Embryonic facial prominence (tissue), 1 donor: ENCODE measurements at regions not wholly inside any gene's neighbourhood (a gene's known extent, or its start where the extent isn't known, plus 50 kb on each side); places are given as distances from the start of the nearest gene placed in this dataset.
"Not testable (repeated sequence)": the region's sequence is repeated elsewhere in the genome, so short reads cannot be mapped to it uniquely, and the experiment has no call there.

Experiments
- DNase-seq: peaks from one replicate; pipeline ENCODE4 v3.0.0-alpha.2; 2016; ENCODE audit errors: extremely low spot score

DNA sequence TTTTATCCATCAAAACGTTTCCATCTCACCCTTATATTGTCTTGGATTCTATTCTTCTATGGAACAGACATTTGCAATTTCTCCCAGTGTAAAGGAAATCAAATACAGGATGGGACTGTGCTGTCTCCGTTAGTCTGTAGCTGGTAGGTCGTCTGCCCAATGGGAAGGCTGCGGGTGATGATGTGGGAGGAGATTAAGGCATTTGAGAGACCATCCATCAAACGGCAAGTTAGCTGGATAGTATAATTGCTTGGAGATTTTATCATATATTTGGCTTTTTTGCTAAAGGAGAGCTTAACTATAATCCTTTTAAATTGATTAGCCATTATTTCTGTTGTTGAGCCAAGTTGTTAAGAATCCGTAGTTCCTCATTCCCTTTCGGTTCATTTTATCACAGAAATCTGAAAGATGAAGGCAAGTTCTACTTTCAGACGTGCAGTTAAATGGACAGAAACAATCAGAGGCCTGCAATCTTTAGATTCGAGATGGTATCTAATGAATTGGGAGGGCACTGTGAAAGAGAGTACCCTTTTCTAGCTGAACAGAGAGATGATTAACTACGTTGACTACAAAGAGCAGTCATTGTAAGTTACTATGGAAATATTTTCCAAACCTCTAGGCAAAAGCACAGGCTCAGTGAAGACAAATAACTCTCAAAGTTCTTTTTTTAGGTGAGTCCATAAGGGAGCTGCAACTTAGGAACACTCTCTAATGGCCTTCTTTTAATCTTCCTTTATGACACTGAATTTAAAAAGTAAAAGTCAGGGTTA is 253.3 kb upstream of the KIAA1217 start:
- no peak for DNase-seq

DNA sequence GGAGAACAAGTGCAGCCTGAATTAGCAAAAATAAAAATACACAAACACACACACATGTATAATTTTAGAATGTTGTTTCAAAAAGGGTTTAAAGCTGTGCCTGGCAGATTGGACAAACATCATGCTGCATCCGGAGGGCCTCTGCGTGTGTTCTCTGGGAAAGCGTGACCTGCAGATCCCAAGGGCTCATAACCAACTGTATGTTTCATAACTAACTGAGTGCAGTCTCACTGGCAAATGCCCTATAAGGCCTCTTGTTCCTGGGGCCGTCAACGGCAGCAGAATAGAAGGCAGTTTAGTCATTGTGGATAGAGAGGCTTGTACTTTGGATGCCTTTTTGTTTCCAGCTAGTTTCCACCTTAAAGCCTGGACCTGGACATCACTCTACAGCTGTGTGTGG is 243.8 kb upstream of the KIAA1217 start:
- DNase-seq: no peak

DNA sequence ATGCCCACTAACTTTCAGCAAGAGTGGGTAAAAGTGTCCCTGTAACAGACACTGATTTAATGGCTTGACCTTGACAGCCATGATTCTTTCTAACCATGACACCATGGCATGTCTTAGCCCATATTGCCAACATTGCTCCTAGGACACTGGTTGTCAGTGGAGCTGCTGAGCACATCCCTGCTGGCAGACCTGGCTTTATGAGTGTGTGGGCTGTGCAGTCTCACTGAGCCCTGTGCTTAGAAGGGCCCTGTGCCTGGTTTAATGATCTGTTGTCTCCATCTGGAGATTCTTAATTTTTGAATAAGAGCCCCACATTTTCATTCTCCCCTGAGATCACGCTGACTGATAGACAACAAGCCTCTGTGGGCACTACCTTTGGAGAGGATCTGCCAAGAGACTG is 243.1 kb upstream of the KIAA1217 start:
- DNase-seq: no peak

DNA sequence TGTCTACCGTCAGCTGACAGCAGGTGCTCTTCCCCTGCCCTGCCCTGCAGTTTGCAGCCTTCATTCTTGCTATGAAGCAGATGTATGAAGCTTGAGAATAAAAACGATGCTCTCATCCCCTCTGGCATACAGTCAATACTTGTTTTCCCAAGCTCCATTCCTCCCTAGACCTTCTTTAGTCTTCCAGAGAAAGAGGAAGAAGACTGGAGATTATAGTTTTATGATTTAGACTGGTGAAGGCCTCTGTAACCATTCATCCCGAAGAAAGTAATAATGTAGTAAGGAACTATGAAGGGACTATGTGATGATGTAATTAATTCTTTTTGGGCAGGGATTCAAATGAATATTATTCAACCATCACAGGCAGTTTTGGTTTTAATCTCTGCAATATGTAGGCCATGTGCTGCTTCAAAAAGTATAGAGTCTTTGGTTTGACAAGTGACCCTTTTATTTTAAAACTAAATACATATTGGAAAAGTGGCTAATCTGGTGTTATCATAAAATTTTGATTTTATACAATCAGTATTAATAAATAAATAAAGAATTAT is 242.4 kb upstream of the KIAA1217 start:
- no peak for DNase-seq

DNA sequence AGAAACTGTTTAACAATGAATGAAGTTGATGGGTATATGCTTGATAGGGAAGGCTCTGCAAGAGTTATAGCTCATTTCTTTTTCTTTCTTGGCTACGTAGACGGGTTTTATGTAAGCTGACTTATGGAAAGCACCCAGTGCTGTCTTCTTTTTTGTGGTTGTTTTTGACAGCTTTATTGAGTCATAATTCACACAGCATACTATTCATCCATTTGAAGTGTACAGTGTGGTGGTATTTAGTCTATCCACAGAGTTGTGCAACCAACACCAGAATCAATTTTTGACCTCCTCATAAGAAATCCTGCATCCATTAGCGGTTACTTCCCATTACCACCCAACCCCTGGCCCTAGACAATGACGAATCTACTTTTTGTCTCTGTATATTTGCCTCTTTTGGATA is 240.6 kb upstream of the KIAA1217 start:
- DNase-seq: no peak

DNA sequence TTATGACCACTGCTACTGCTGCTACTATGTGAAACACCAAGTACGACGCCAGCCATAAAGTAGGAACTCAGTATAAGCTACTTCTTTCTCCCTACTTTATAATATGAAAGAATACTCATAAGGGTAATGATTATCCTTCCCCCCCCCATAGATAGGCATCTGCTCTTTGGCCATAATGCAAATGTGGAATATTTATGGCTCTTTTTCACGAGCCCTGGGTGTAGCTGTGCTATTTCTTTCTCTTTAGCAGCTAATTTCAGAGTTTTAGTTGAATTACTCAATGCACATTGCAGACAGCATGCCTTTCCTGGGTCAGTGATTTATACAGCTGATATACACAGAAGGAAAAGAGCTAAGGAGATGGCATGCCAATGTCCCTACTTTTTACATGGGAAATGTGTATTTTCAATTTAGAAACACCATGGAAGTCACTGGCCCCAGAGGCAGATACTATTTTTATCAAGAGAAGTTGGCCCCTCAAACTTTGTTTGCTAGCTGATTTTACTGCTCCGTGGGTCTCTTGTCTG is 234.1 kb upstream of the KIAA1217 start:
- no peak for DNase-seq

DNA sequence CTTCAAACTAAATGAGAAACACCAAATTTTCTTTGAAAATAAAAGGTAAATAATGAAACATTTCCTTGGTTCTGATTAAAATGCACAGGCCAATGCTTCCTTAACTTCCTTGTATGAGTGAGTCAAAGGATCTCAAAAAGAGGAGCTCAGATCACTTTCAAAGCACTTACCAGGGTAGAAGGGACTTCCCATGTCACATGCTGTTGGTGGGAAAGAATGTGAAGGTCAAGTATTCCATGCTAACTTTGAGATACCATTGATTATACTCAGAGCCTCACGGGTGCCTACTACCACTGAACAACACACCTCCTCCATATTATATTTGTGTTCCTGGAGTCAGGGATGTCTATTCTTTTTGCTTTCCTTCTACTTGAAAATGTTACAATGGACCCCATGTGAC is 233.5 kb upstream of the KIAA1217 start:
- no peak for DNase-seq

DNA sequence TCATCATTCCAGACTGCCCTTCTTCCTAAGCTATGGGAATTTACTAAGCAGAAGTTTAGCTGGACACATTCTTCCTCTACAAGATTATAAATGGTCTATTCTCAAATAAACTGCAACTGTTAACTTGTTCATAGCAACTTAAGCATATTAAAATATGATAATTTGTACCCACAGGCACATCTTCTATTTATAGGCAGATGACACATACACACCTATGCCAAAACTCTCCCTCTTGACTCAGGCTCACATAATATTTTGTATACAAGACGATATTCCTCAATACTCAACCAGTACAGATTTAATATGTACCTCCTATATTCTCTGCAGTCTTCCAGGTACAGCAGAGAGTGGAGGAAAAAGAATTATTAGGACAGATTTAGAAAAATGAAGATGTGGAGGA is 232.7 kb upstream of the KIAA1217 start:
- no peak for DNase-seq

DNA sequence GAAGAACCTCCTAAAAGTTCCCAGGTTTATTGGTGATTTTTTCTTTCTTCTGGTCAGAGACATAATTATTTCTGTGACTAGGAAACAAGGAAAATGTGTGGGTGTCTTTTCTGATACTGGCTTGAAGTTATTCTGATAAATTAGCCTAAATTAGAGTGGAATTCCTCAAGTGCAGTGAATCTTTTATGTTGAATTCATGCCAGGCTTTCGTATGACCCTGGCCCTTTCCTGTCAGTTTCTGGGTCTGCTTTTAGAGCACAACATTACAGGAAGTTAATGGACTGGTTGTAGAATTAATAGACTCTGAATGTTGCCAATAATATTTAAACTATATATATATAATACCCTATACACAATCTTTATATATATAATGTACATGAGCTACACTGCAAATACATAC is 230.6 kb upstream of the KIAA1217 start:
- DNase-seq: no peak

DNA sequence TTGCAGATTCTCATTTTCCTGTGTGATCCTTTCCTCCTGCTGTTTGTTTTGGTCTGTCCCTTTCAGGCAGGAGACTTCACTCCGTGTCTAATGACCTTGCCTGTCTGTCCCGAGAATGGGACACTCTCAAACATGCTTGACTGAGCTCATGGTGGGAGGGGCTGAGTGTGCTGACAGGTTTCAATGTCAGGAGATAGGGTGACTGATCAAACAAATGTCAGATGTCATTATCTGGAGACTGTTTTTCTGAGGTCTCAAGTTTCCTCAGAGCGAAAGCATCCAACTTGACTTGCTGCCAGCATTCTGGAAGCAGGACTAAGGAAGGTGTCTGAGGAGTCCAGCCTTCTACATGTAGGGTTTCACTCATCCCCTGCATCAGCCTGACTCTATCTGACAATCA is 228.8 kb upstream of the KIAA1217 start:
- no peak for DNase-seq

DNA sequence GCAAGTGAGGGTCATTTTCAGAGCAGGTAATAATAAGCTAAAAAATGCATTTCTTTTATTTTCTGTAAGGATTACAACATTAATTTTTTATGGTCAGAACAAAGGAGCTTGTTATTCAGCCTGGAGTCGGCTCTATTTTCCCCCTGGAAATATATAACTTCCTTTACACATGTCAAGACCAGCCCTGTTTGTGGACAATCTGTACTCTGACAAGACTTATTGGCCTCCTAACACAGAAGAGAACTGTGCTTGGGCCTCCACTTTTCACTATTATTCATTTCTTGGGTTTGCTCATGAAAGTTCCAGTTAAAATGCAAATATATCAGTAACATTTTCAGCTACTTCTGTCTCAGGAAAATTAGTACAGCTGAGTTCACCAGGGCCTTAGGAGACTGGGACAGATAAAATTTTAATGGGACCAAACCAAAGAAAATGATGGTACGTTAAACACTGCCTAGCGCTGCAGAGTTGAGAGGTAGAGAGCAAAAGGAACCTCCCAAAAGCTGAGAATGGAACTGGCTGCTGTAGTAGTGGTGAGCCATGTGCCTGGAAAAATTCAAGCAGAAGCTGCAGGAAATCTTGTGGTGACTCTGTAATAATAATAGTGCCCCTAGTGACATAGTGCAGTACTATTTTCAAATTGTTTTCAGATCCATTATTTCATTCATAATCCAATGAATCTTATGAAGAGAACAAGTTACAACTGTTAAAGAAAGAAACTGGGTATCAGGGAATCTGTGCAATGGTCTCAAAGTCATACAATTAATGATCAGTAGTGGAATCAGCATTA is 227.2 kb upstream of the KIAA1217 start:
- no peak for DNase-seq

DNA sequence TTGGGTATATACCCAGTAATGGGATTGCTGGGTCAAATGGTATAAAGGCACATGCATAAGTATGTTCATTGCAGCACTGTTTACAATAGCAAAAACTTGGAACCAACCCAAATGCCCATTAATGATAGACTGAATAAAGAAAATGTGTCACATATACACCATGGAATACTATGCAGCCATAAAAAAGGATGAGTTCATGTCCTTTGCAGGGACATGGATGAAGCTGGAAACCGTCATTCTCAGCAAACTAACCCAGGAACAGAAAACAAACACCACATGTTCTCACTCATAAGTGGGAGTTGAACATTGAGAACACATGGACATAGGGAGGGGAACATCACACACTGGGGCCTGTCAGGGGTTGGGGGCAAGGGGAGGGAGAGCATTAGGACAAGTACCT is 224.5 kb upstream of the KIAA1217 start:
- DNase-seq: not testable (repeated sequence)

DNA sequence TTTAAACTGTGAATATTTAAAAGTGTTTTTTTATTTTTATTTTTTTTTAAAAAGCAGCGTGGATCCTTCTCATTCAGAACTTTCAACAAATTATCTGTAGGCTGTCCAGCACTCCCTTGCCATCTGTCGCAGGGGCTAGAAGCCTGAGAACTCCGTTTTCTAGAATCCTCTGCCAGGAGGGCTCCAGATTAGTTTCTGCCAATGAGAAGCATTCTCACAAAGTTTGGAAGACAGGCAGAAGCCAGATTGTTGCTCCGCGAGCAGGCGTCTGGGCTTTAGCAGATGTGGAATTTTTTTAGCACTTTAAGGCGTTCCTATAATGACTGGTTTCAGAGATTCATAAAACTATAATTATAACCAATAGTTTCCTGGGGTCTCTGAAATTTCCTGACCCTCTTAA is 220.9 kb upstream of the KIAA1217 start:
- DNase-seq: no peak

DNA sequence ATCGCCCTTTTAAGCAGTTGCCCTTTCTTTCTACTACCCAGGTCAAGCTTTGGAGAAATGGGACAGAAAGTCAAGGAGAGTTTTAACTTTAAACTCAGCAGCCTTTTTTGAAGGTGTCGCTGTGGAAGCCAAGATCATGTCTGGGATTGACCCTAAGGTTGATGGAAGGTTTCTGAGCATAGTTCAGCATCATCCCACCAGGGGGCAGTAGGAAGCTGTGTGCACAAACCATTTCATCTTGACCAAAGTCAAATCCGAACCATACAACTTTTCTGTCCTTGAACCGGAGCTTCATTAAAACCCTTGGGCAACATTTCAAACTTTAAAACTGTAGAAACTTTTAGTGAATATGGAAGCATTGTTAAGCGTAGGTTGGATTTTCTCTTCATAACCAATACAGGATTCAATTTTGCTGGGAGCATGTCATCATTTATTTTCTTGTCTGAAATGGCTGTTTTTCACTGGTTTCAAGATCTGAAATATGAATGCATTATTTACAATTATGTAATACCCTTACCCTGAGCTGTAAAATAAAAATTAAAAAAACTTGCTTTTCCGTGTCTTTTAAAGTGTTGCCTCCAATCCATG is 214.4 kb upstream of the KIAA1217 start:
- DNase-seq: peak; percentile 29

DNA sequence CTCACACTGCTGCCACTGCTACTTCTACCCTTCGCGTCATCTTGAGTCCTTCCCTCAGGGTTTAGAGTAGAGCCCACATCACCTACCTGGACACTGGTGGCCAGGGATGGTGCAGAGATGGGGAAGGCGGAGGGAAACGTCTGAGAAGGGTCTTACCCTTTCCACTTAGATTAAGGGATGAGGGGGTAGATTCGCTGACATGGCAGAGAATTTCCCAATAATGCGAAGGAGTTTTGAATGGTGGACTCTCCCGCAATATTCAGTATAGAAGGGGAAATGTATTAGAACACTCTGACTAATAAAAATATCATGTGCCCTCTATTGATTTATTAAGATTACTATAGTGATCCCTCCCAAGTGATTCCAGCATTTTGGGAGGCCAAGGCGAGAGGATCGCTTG is 209.5 kb upstream of the KIAA1217 start:
- no peak for DNase-seq

DNA sequence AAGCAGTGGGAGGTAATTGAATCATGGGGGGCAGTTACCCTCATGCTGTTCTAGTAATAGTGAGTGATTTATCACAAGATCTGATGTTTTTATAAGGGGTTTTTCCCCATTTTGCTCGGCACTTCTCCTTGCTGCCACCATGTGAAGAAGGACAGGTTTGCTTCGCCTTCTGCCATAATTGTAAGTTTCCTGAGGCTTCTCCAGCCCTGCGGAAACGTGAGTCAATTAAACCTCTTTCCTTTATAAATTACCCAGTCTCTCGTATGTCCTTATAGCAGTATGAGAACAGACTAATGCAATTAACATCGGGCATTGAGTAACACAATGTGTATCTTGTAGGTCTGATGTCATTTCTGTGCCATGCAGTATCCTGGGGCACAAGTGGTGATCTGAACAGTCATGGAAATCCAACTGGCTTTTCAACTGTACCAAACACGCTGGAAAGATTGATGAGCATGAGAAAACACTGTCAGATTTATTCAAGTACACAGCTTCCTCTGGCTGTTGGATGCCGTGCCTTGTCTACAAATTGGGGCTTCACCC is 208.6 kb upstream of the KIAA1217 start:
- no peak for DNase-seq

DNA sequence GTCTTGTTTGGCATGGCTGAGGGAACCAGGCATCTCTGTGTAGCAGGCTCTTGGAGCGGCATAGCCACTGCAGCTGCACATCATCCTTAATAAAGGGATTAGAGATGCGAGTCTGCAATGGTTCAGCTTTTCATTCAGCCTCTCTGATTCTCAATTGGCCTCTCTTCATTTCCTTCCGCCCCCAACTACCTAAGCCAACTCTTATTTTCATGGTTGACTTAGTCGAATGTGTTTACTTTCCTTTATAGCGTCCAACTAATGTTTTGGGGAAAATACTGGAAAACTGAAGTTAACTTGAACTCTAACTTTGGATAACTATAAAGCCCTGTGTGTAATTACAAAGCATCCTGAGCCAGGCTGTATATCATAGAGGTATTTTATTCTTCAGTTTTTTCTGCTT is 202.2 kb upstream of the KIAA1217 start:
- no peak for DNase-seq

DNA sequence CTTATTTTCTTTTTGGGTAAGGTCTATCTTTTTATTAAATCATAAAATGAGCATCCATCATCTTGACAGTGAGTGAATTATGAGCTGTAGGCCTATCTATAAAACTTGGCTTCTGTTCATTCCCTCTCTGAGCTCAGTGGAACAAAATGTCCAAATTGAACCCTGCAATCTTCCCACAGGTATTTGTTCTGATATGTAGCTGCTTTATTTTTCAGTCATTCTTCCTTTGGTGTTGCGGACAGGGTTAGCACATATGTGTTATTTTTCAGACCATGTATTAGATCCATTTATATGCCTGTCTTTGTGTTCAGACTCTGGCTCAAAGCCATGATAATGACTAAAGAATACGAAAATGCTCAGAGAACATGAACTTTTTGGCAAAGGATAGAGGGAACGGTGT is 201.6 kb upstream of the KIAA1217 start:
- DNase-seq: no peak

DNA sequence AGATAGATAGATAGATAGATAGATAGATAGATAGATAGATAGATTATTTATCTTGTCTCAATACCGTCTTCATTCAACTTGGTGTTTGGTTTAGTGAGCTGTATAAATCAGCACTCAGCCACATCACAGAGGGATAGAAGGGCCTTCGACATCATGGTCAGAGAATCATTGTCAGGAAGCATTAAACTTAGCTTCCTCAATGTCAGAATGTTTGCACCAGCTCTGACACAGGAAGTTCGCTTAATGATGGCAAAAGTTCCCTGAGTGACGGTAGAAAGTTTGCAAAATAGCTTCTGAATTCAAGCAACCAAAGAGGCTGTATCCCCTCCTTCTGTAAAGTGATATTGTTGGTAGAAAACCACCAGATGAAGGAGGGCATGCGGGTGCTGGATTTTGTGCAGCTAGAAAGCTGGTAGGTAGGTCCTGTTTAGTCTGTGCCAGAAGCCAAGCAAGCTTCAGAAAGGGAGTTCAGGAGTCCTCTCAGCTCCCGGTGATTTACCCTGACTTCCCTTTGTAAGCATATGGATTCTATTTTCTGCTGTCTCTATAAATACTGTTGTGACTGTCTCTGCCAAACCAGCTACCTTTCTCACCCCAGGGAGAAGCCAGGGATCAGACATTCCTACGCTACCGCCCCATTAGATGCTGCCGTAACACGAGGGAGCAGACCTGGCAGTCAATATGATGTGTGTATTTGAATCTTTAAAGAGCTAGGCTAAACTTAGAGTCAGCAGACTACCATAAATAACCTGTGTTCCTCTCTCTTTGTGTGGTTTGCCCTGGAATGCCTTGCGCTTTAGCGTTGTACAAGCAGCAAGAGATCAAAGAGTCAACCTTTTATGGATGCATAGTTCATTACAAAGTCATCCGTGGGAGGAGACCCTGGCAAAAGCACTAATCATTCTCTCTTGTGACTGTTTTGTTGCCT is 200.5 kb upstream of the KIAA1217 start:
- peak; percentile 20 for DNase-seq

DNA sequence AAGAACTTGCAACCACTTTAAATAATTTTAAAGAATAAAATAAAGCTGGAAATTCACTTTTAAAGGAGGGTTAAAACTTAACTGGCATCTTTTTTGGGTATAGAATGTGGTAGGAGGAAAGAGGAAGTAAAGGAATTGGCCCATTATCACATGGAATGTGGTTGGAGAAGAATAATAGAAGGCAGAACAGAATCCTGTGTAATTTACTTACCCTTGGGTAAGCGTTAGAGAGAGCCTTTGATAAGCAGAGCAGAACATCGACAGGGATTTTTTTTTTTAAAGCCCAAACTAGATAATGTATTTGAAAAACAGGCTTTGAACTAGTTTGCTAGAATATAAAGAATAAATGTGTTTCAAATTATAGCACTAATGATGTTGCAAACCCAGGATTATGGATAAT is 199.8 kb upstream of the KIAA1217 start:
- no peak for DNase-seq

DNA sequence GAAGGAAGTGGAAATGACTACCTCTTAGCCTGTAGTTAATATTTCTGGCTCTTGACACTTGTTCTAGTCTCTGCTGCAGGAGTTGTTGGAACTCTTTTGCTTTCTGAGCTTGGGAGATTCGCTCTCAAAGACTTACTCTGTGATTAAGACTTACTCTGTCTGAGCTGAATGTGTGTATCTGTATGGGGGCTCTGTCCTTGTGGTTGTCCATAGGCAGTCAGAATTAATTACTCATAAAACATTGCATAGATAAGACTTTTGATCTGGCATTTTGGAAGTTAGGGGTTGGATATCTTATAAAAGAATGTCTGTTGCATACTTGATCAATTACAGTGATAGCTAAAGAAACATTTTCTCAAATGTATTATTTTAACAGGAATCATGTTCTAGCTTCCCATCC is 199.2 kb upstream of the KIAA1217 start:
- no peak for DNase-seq
